ENCODE measurements at regions not wholly inside any gene's neighbourhood (a gene's known extent, or its start where the extent isn't known, plus 50 kb on each side); places are given as distances from the start of the nearest gene placed in this dataset.

GRCh38 chr6:74482180-74482579 is 723.7 kb downstream of the COL12A1 start:
- TF ChIP-seq CTCF (conservative IDR thresholded peaks at IDR 0.05; ENCODE audit: low read length) (no peak), EZH2phosphoT487 (IDR thresholded peaks at IDR 0.05; ENCODE audit: borderline replicate concordance, low read depth, low read length) (no peak)
